ENCODE measurements at regions not wholly inside any gene's neighbourhood (a gene's known extent, or its start where the extent isn't known, plus 50 kb on each side); places are given as distances from the start of the nearest gene placed in this dataset.

DNA sequence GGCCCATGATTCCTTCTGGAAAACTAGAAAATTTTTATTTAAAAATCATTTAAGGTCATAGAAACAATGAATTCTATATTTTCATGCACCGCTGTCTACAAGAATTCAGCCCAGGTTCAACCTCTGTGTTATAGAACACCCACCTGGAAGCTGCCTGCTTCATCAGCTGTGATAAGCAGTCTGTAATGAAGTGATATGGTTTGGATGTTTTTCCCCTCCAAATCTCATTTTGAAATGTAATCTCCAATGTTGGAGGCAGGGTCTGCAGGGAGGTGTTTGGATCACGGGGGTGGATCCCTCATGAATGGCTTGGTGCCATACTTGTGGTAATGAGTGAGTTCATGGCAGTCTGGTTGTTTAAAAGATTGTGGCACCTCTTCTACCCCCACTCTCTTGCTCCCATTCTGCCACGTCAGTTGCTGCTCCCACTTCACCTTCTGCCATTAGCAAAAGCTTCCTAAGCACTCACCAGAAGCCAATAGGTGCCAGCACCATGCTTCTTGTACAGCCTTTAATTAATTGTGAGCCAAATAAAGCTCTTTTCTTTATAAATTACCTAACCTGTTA lies 55.6 kb downstream of the MRPL32 start:
- DNase-seq: no peak
- no peak overlapping the region for H3K4me3 Mint-ChIP-seq (ENCODE audit: low read depth, unreplicated experiment)
- no peaks in the 10 kb centered on the region for H3K36me3 Mint-ChIP-seq (ENCODE audit: insufficient read depth, unreplicated experiment)
- CTCF ChIA-PET: no interaction called here
- BruUV-seq (replicated peaks): no TSS peak
- TF ChIP-seq, protein P1, sequence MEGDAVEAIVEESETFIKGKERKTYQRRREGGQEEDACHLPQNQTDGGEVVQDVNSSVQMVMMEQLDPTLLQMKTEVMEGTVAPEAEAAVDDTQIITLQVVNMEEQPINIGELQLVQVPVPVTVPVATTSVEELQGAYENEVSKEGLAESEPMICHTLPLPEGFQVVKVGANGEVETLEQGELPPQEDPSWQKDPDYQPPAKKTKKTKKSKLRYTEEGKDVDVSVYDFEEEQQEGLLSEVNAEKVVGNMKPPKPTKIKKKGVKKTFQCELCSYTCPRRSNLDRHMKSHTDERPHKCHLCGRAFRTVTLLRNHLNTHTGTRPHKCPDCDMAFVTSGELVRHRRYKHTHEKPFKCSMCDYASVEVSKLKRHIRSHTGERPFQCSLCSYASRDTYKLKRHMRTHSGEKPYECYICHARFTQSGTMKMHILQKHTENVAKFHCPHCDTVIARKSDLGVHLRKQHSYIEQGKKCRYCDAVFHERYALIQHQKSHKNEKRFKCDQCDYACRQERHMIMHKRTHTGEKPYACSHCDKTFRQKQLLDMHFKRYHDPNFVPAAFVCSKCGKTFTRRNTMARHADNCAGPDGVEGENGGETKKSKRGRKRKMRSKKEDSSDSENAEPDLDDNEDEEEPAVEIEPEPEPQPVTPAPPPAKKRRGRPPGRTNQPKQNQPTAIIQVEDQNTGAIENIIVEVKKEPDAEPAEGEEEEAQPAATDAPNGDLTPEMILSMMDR (IDR thresholded peaks at IDR 0.05; ENCODE audit: unreplicated experiment): no peak
- H3K27ac Mint-ChIP-seq (ENCODE audit: unreplicated experiment): no peak overlapping the region
- H3K27me3 Mint-ChIP-seq (ENCODE audit: unreplicated experiment): peaks cover 10% of the 10 kb centered on the region
- peaks cover 14% of the 10 kb centered on the region for H3K9me3 Mint-ChIP-seq (ENCODE audit: low read depth, unreplicated experiment)
- no peaks in the 10 kb centered on the region for H3K4me1 Mint-ChIP-seq (ENCODE audit: low read depth, unreplicated experiment)
- intact Hi-C loops (cut with micrococcal nuclease; ENCODE audit: unreplicated experiment): no loop called here

GRCh38 chr7:42991024-42991423 lies 58.8 kb downstream of the MRPL32 start:
- TF ChIP-seq, protein P1 (IDR thresholded peaks at IDR 0.05; ENCODE audit: unreplicated experiment): no peak
- Mint-ChIP-seq H3K36me3 (ENCODE audit: insufficient read depth, unreplicated experiment) (no peaks in the 10 kb centered on the region), H3K4me3 (ENCODE audit: low read depth, unreplicated experiment) (no peak overlapping the region), H3K27me3 (ENCODE audit: unreplicated experiment) (peaks cover 26% of the 10 kb centered on the region), H3K4me1 (ENCODE audit: low read depth, unreplicated experiment) (no peaks in the 10 kb centered on the region), H3K27ac (ENCODE audit: unreplicated experiment) (no peak overlapping the region), H3K9me3 (ENCODE audit: low read depth, unreplicated experiment) (peaks cover 12% of the 10 kb centered on the region)
- CTCF ChIA-PET: interaction anchor here (0.7 kb wide), 1 partner anchor 259 kb away, joined by 4 read pairs; no protein-coding TSS in a partner anchor
- no peak for DNase-seq
- intact Hi-C loops (cut with micrococcal nuclease; ENCODE audit: unreplicated experiment): loop anchor here (1.0 kb wide), 1 partner anchor 8 kb away; no protein-coding TSS in a partner anchor
- no TSS peak for BruUV-seq (replicated peaks)

DNA sequence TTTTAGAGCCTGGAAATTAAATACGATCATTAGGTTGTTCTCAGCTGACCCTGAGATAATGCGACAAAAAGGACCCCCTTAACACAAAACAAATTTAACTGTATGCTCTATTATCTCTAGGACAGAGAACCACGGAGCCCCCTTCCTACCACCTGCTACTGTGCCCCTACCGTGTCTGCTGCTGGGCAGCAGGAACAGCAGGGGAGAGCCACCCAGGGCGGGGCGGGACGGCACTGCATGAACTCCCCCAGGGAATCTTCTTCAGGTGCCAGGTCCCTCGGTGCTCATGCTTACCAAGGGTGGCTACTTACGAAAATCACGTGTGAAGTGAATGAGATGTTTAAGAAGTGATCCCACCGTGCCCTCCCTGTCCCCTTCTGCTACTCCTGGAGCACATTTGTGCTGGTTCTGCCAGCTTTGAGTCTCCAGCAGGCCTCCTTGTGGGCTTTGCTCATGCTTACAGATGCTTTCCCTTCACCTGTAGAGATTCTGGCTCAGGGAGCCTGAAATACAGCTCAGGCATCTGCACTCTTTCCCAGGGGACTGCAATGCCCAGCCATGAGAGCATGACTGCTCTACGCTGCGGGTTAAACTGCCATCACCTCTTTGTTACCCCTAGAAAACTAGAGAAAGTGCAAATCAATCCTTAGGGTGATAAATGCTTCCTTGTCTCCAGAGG lies 59.9 kb downstream of the MRPL32 start:
- Mint-ChIP-seq H3K4me1 (ENCODE audit: low read depth, unreplicated experiment) (no peaks in the 10 kb centered on the region), H3K27me3 (ENCODE audit: unreplicated experiment) (peaks cover 26% of the 10 kb centered on the region), H3K9me3 (ENCODE audit: low read depth, unreplicated experiment) (peaks cover 6% of the 10 kb centered on the region), H3K27ac (ENCODE audit: unreplicated experiment) (no peak overlapping the region), H3K36me3 (ENCODE audit: insufficient read depth, unreplicated experiment) (no peaks in the 10 kb centered on the region), H3K4me3 (ENCODE audit: low read depth, unreplicated experiment) (no peak overlapping the region)
- TF ChIP-seq, protein P1 (IDR thresholded peaks at IDR 0.05; ENCODE audit: unreplicated experiment): no peak
- no TSS peak for BruUV-seq (replicated peaks)
- intact Hi-C loops (cut with micrococcal nuclease; ENCODE audit: unreplicated experiment): loop anchor here (1.0 kb wide), 1 partner anchor 7 kb away; no protein-coding TSS in a partner anchor
- CTCF ChIA-PET: no interaction called here
- DNase-seq: no peak

DNA sequence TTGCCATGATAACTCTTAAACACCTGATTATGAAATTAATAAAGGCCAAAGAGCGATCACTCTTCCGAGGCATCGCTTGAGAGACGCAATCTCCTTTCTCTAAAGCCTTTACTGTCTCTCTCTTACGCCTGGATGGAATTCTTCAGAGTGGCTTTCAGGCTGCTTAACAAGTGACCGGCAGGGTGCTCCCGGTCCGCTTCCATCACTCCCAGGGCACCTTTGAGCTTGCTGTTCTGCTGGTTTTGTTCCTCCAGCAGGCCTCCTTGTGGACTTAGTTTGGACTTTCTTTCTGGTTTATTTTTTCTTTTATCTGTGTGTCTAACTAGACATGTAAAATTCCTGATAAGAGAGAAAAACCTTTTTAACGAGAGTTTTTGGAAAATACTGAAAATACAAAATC lies 60.9 kb downstream of the MRPL32 start:
- Mint-ChIP-seq H3K4me3 (ENCODE audit: low read depth, unreplicated experiment) (no peak overlapping the region), H3K27me3 (ENCODE audit: unreplicated experiment) (peaks cover 26% of the 10 kb centered on the region), H3K27ac (ENCODE audit: unreplicated experiment) (no peak overlapping the region), H3K9me3 (ENCODE audit: low read depth, unreplicated experiment) (peaks cover 6% of the 10 kb centered on the region), H3K36me3 (ENCODE audit: insufficient read depth, unreplicated experiment) (no peaks in the 10 kb centered on the region), H3K4me1 (ENCODE audit: low read depth, unreplicated experiment) (no peaks in the 10 kb centered on the region)
- TF ChIP-seq, protein P1 (IDR thresholded peaks at IDR 0.05; ENCODE audit: unreplicated experiment): no peak
- CTCF ChIA-PET: no interaction called here
- intact Hi-C loops (cut with micrococcal nuclease; ENCODE audit: unreplicated experiment): no loop called here
- BruUV-seq (replicated peaks): no TSS peak
- no peak for DNase-seq

Measured in Calu3 (cell line).